ENCODE measurements at regions not wholly inside any gene's neighbourhood (a gene's known extent, or its start where the extent isn't known, plus 50 kb on each side); places are given as distances from the start of the nearest gene placed in this dataset.

GRCh38 chr10:43754569-43755260 is 106.0 kb upstream of the ZNF32 start:
- Mint-ChIP-seq H3K4me3 (no peak overlapping the region), H3K27ac (no peak overlapping the region), H3K4me1 (ENCODE audit: low read depth) (no peaks in the 10 kb centered on the region), H3K36me3 (ENCODE audit: low read depth) (no peaks in the 10 kb centered on the region), H3K27me3 (ENCODE audit: low read depth) (no peaks in the 10 kb centered on the region), H3K9me3 (no peaks in the 10 kb centered on the region)
- DNase-seq = no peak
- intact Hi-C loops (cut with micrococcal nuclease) = no loop called here
- CTCF ChIA-PET = no interaction called here

- Mint-ChIP-seq H3K4me1 (ENCODE audit: low read depth) (no peaks in the 10 kb centered on the region), H3K27ac (no peak overlapping the region), H3K4me3 (no peak overlapping the region), H3K36me3 (ENCODE audit: low read depth) (no peaks in the 10 kb centered on the region), H3K9me3 (no peaks in the 10 kb centered on the region), H3K27me3 (ENCODE audit: low read depth) (no peaks in the 10 kb centered on the region)
- CTCF ChIA-PET = no interaction called here
- intact Hi-C loops (cut with micrococcal nuclease) = no loop called here
- DNase-seq = no peak
These were observed 104.8 kb upstream of the ZNF32 start for GRCh38 chr10:43753397-43754061.

- Mint-ChIP-seq H3K4me3 (no peak overlapping the region), H3K27me3 (ENCODE audit: low read depth) (no peaks in the 10 kb centered on the region), H3K9me3 (no peaks in the 10 kb centered on the region), H3K27ac (no peak overlapping the region), H3K4me1 (ENCODE audit: low read depth) (no peaks in the 10 kb centered on the region), H3K36me3 (ENCODE audit: low read depth) (no peaks in the 10 kb centered on the region)
- intact Hi-C loops (cut with micrococcal nuclease) = no loop called here
- CTCF ChIA-PET = no interaction called here
- no peak for DNase-seq
These were observed 104.0 kb upstream of the ZNF32 start for GRCh38 chr10:43752682-43753081.

- H3K27me3 Mint-ChIP-seq (ENCODE audit: low read depth) = no peaks in the 10 kb centered on the region
- H3K4me1 Mint-ChIP-seq (ENCODE audit: low read depth) = no peaks in the 10 kb centered on the region
- H3K36me3 Mint-ChIP-seq (ENCODE audit: low read depth) = no peaks in the 10 kb centered on the region
- no peak overlapping the region for H3K4me3 Mint-ChIP-seq
- CTCF ChIA-PET = no interaction called here
- no peaks in the 10 kb centered on the region for H3K9me3 Mint-ChIP-seq
- H3K27ac Mint-ChIP-seq = no peak overlapping the region
- intact Hi-C loops (cut with micrococcal nuclease) = no loop called here
- no peak for DNase-seq
These were observed 103.0 kb upstream of the ZNF32 start for GRCh38 chr10:43751646-43752045.

- intact Hi-C loops (cut with micrococcal nuclease) = no loop called here
- H3K9me3 Mint-ChIP-seq = no peaks in the 10 kb centered on the region
- H3K4me1 Mint-ChIP-seq (ENCODE audit: low read depth) = no peaks in the 10 kb centered on the region
- H3K4me3 Mint-ChIP-seq = no peak overlapping the region
- no peaks in the 10 kb centered on the region for H3K27me3 Mint-ChIP-seq (ENCODE audit: low read depth)
- no peak for DNase-seq
- CTCF ChIA-PET = interaction anchor here (0.7 kb wide), 1 partner anchor 53 kb away, joined by 3 read pairs; no protein-coding TSS in a partner anchor
- H3K27ac Mint-ChIP-seq = no peak overlapping the region
- H3K36me3 Mint-ChIP-seq (ENCODE audit: low read depth) = no peaks in the 10 kb centered on the region
These were observed 101.4 kb upstream of the ZNF32 start for GRCh38 chr10:43749940-43750552.

GRCh38 chr10:43749145-43749576 is 100.5 kb upstream of the ZNF32 start:
- DNase-seq = no peak
- H3K27me3 Mint-ChIP-seq (ENCODE audit: low read depth) = no peaks in the 10 kb centered on the region
- H3K4me1 Mint-ChIP-seq (ENCODE audit: low read depth) = no peaks in the 10 kb centered on the region
- CTCF ChIA-PET = no interaction called here
- no peak overlapping the region for H3K4me3 Mint-ChIP-seq
- no peak overlapping the region for H3K27ac Mint-ChIP-seq
- intact Hi-C loops (cut with micrococcal nuclease) = no loop called here
- H3K36me3 Mint-ChIP-seq (ENCODE audit: low read depth) = no peaks in the 10 kb centered on the region
- no peaks in the 10 kb centered on the region for H3K9me3 Mint-ChIP-seq

GRCh38 chr10:43748560-43748959 is 99.9 kb upstream of the ZNF32 start:
- Mint-ChIP-seq H3K36me3 (ENCODE audit: low read depth) (no peaks in the 10 kb centered on the region), H3K9me3 (no peaks in the 10 kb centered on the region), H3K27me3 (ENCODE audit: low read depth) (no peaks in the 10 kb centered on the region), H3K4me1 (ENCODE audit: low read depth) (no peaks in the 10 kb centered on the region), H3K27ac (no peak overlapping the region), H3K4me3 (no peak overlapping the region)
- CTCF ChIA-PET = no interaction called here
- no peak for DNase-seq
- intact Hi-C loops (cut with micrococcal nuclease) = no loop called here

GRCh38 chr10:43746906-43747305 is 98.2 kb upstream of the ZNF32 start:
- DNase-seq = no peak
- intact Hi-C loops (cut with micrococcal nuclease) = no loop called here
- Mint-ChIP-seq H3K36me3 (ENCODE audit: low read depth) (no peaks in the 10 kb centered on the region), H3K4me3 (no peak overlapping the region), H3K27ac (no peak overlapping the region), H3K9me3 (no peaks in the 10 kb centered on the region), H3K27me3 (ENCODE audit: low read depth) (no peaks in the 10 kb centered on the region), H3K4me1 (ENCODE audit: low read depth) (no peaks in the 10 kb centered on the region)
- CTCF ChIA-PET = interaction anchor here (1.0 to 1.1 kb wide), 2 partner anchors 74 to 1116 kb away, joined by 3 read pairs; no protein-coding TSS in a partner anchor

GRCh38 chr10:43739161-43739560 is 90.5 kb upstream of the ZNF32 start:
- DNase-seq = no peak
- CTCF ChIA-PET = interaction anchor here (0.7 kb wide), 1 partner anchor 38 kb away, joined by 3 read pairs; no protein-coding TSS in a partner anchor
- Mint-ChIP-seq H3K4me3 (no peak overlapping the region), H3K27ac (no peak overlapping the region), H3K36me3 (ENCODE audit: low read depth) (no peaks in the 10 kb centered on the region), H3K27me3 (ENCODE audit: low read depth) (no peaks in the 10 kb centered on the region), H3K4me1 (ENCODE audit: low read depth) (peaks cover 2% of the 10 kb centered on the region), H3K9me3 (no peaks in the 10 kb centered on the region)
- intact Hi-C loops (cut with micrococcal nuclease) = no loop called here

GRCh38 chr10:43737003-43737402 is 88.3 kb upstream of the ZNF32 start:
- Mint-ChIP-seq H3K36me3 (ENCODE audit: low read depth) (no peaks in the 10 kb centered on the region), H3K27me3 (ENCODE audit: low read depth) (no peaks in the 10 kb centered on the region), H3K9me3 (peaks cover 1% of the 10 kb centered on the region), H3K27ac (no peak overlapping the region), H3K4me3 (no peak overlapping the region), H3K4me1 (ENCODE audit: low read depth) (peaks cover 5% of the 10 kb centered on the region)
- CTCF ChIA-PET = no interaction called here
- intact Hi-C loops (cut with micrococcal nuclease) = no loop called here
- no peak for DNase-seq

GRCh38 chr10:43735907-43736306 is 87.2 kb upstream of the ZNF32 start:
- CTCF ChIA-PET = no interaction called here
- no peak for DNase-seq
- Mint-ChIP-seq H3K27me3 (ENCODE audit: low read depth) (peaks cover 1% of the 10 kb centered on the region), H3K27ac (no peak overlapping the region), H3K4me3 (no peak overlapping the region), H3K36me3 (ENCODE audit: low read depth) (peaks cover 2% of the 10 kb centered on the region), H3K9me3 (peaks cover 5% of the 10 kb centered on the region), H3K4me1 (ENCODE audit: low read depth) (peaks cover 5% of the 10 kb centered on the region)
- intact Hi-C loops (cut with micrococcal nuclease) = no loop called here

- intact Hi-C loops (cut with micrococcal nuclease) = no loop called here
- CTCF ChIA-PET = no interaction called here
- peaks cover 1% of the 10 kb centered on the region for H3K27me3 Mint-ChIP-seq (ENCODE audit: low read depth)
- peaks cover 5% of the 10 kb centered on the region for H3K4me1 Mint-ChIP-seq (ENCODE audit: low read depth)
- peaks cover 2% of the 10 kb centered on the region for H3K36me3 Mint-ChIP-seq (ENCODE audit: low read depth)
- H3K9me3 Mint-ChIP-seq = peaks cover 13% of the 10 kb centered on the region
- no peak for DNase-seq
- no peak overlapping the region for H3K4me3 Mint-ChIP-seq
- no peak overlapping the region for H3K27ac Mint-ChIP-seq
These were observed 86.0 kb upstream of the ZNF32 start for GRCh38 chr10:43734716-43735115.

GRCh38 chr10:43731486-43731885 is 82.8 kb upstream of the ZNF32 start:
- intact Hi-C loops (cut with micrococcal nuclease) = no loop called here
- Mint-ChIP-seq H3K4me1 (ENCODE audit: low read depth) (peaks cover 5% of the 10 kb centered on the region), H3K9me3 (peaks cover 26% of the 10 kb centered on the region), H3K27me3 (ENCODE audit: low read depth) (peaks cover 1% of the 10 kb centered on the region), H3K36me3 (ENCODE audit: low read depth) (peaks cover 2% of the 10 kb centered on the region), H3K27ac (no peak overlapping the region), H3K4me3 (no peak overlapping the region)
- CTCF ChIA-PET = interaction anchor here (1.0 kb wide), 1 partner anchor 11 kb away, joined by 3 read pairs; no protein-coding TSS in a partner anchor
- DNase-seq = no peak

Measured in activated naive CD4-positive, alpha-beta T cell treated with anti-CD3 and anti-CD28 coated beads for 36 hours (primary cell).